Middle frontal gyrus (tissue), 1 donor: ENCODE measurements at regions not wholly inside any gene's neighbourhood (a gene's known extent, or its start where the extent isn't known, plus 50 kb on each side); places are given as distances from the start of the nearest gene placed in this dataset.
A peak's percentile ranks its signal among the peaks of the same experiment; 100 is the strongest.

Source experiments
- DNase-seq: peaks from one replicate; pipeline ENCODE4 v3.0.0-alpha.2; 2015; ENCODE audit warnings: low spot score; ENCODE audit errors: extremely low spot score

GRCh38 chr15:23514484-23514883 is 51.0 kb upstream of the MKRN3 start:
- DNase-seq: no peak

- DNase-seq: no peak
Measured at GRCh38 chr15:23506762-23507161, 58.7 kb upstream of the MKRN3 start.

GRCh38 chr15:23503980-23504379 is 56.9 kb upstream of the GOLGA6L2 start:
- DNase-seq: no peak

- no peak for DNase-seq
Measured at GRCh38 chr15:23503576-23503975, 56.5 kb upstream of the GOLGA6L2 start.

DNA sequence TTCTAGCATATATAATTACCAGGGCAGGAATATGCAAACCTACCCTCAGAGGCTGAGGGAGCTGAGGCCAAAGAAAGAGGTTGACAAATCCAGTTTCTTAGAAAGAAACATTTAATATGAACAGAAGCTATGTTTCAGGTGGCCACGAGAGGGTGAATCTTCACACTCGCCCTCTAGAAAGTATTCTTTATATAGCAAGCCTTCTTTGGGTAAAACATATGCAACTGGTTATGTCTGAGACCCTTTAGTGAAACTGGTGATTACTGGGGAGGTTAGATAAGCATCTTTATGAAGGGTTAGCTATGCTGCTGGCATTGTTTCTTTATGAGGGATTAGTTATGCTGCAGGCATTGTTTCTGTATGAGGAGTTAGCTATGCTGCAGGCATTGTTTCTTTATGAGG is 50.7 kb upstream of the GOLGA6L2 start:
- peak; percentile 12 for DNase-seq
